Activated CD8-positive, alpha-beta T cell treated with anti-CD3 and anti-CD28 coated beads for 36 hours (primary cell): ENCODE measurements at regions not wholly inside any gene's neighbourhood (a gene's known extent, or its start where the extent isn't known, plus 50 kb on each side); places are given as distances from the start of the nearest gene placed in this dataset.

Experiments
- ATAC-seq: fragments of 200-7000 bp; cut with Tn5 transposase; one replicate; pipeline ENCODE4 v1.10.0; 2021; ENCODE audit warnings: mild to moderate bottlenecking, moderate library complexity
- CTCF ChIA-PET: fragments of 350-600 bp; sonication (Branson Sonifier 250); formaldehyde crosslinking; loops from one replicate; lab custom pipeline; 2021; ENCODE audit warnings: antibody characterized with exemption; lab: Charles Lee
- POLR2A ChIA-PET: fragments of 350-600 bp; sonication (Branson Sonifier 250); formaldehyde crosslinking; loops from one replicate; lab custom pipeline; 2021; ENCODE audit warnings: antibody characterized with exemption; lab: Charles Lee
- DNase-seq: peaks from one replicate; pipeline ENCODE4 v3.0.0-alpha.2; 2020
- H3K27ac Mint-ChIP-seq: one replicate; pipeline ENCODE4 v1.8.0; 2021; ENCODE audit warnings: mild to moderate bottlenecking, mixed read lengths
- H3K27me3 Mint-ChIP-seq: one replicate; pipeline ENCODE4 v1.8.0; 2021; ENCODE audit warnings: mixed read lengths
- H3K36me3 Mint-ChIP-seq: one replicate; pipeline ENCODE4 v1.8.0; 2021; ENCODE audit warnings: low read depth, mixed read lengths
- H3K4me1 Mint-ChIP-seq: one replicate; pipeline ENCODE4 v1.8.0; 2021; ENCODE audit warnings: low read depth, mixed read lengths
- H3K4me3 Mint-ChIP-seq: one replicate; pipeline ENCODE4 v1.8.0; 2021; ENCODE audit warnings: mild to moderate bottlenecking, moderate library complexity, mixed read lengths
- H3K9me3 Mint-ChIP-seq: one replicate; pipeline ENCODE4 v1.8.0; 2021; ENCODE audit warnings: mixed read lengths
- CTCF ChIP-seq: fragments of 200-600 bp; IDR thresholded peaks from one replicate; pipeline ENCODE4 v1.8.0; 2022; ENCODE audit warnings: antibody characterized with exemption, mild to moderate bottlenecking
- intact Hi-C: fragments of 100-400 bp; cut with micrococcal nuclease; formaldehyde crosslinking; loops from one replicate; pipeline ENCODE4 v1.10.0; 2022

- TF ChIP-seq CTCF: no peak
- H3K27ac Mint-ChIP-seq: no peak overlapping the region
- ATAC-seq (no peak), DNase-seq (no peak)
- H3K4me1 Mint-ChIP-seq: no peaks in the 10 kb centered on the region
- intact Hi-C loops: no loop called here
- H3K9me3 Mint-ChIP-seq: peaks cover 7% of the 10 kb centered on the region
- no peak overlapping the region for H3K4me3 Mint-ChIP-seq
- H3K36me3 Mint-ChIP-seq: no peaks in the 10 kb centered on the region
- POLR2A ChIA-PET: no interaction called here
- no peaks in the 10 kb centered on the region for H3K27me3 Mint-ChIP-seq
- CTCF ChIA-PET: no interaction called here
Measured at GRCh38 chr6:65761890-65762289, 54.9 kb upstream of the EYS start.

GRCh38 chr6:65760285-65760684 lies 53.3 kb upstream of the EYS start:
- Mint-ChIP-seq H3K27ac (no peak overlapping the region), H3K9me3 (peaks cover 16% of the 10 kb centered on the region), H3K27me3 (no peaks in the 10 kb centered on the region), H3K36me3 (no peaks in the 10 kb centered on the region), H3K4me3 (no peak overlapping the region), H3K4me1 (no peaks in the 10 kb centered on the region)
- ATAC-seq (no peak), DNase-seq (no peak)
- ChIA-PET POLR2A (no interaction called here), CTCF (no interaction called here)
- intact Hi-C loops: no loop called here
- TF ChIP-seq CTCF: no peak
